Upper lobe of right lung (tissue), 1 donor: ENCODE measurements at regions not wholly inside any gene's neighbourhood (a gene's known extent, or its start where the extent isn't known, plus 50 kb on each side); places are given as distances from the start of the nearest gene placed in this dataset.
"Not testable (repeated sequence)": the region's sequence is repeated elsewhere in the genome, so short reads cannot be mapped to it uniquely, and the experiment has no call there.

Experiments
- ATAC-seq: fragments of 200-7000 bp; cut with Tn5 transposase; one replicate; pipeline ENCODE4 v1.9.1; 2020; ENCODE audit warnings: mild to moderate bottlenecking, moderate library complexity
- DNase-seq: peaks from one replicate; pipeline ENCODE4 v3.0.0-alpha.2; 2020
- H3K27ac ChIP-seq: fragments of 200-600 bp; one replicate; pipeline ENCODE4 v1.8.0; 2022
- H3K27me3 ChIP-seq: fragments of 200-600 bp; one replicate; pipeline ENCODE4 v1.8.0; 2022; ENCODE audit warnings: mild to moderate bottlenecking
- H3K36me3 ChIP-seq: fragments of 200-600 bp; one replicate; pipeline ENCODE4 v1.8.0; 2022
- H3K4me1 ChIP-seq: fragments of 200-600 bp; one replicate; pipeline ENCODE4 v1.8.0; 2022
- H3K4me3 ChIP-seq: fragments of 200-600 bp; one replicate; pipeline ENCODE4 v1.8.0; 2022; ENCODE audit warnings: mild to moderate bottlenecking
- H3K9me3 ChIP-seq: fragments of 200-600 bp; one replicate; pipeline ENCODE4 v1.8.0; 2022
- intact Hi-C: fragments of 100-400 bp; cut with DNase I; formaldehyde crosslinking; loops from one replicate; pipeline ENCODE4 v1.11.0; 2022
- TF ChIP-seq, protein P1 (sequence below): fragments of 200-600 bp; IDR thresholded peaks from one replicate; pipeline ENCODE4 v1.8.0; 2022; ENCODE audit warnings: antibody characterized with exemption
- donor health status: DM: no; HTN: yes; CAD: no; lungs with severe emphysema.

DNA sequence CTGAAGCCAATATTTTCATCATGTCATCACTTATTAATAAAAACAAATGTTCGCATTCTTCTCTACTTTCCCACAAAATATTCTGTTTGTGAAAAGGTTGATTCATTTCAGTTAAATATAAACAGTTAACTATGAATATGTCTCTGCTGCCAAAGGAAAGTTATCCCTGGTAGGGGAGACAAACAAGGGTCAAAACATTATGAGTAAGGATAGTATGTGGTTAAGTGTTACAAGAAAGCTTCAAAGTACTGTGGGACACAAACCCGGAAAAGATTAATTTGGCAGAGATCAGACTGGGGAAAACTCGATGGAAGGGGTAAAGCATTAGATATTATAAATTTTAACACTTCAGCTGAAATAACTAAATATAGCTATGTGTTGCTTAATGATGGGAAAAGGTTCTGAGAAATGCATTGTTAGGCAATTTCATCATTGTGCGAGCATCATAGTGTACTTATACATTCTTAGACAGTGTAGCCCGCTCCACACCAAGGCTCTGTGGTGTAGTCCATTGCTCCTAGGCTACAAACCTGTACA lies 436.5 kb upstream of the TBL1XR1 start:
- Histone ChIP-seq H3K27me3 (no peaks in the 10 kb centered on the region), H3K4me1 (no peaks in the 10 kb centered on the region), H3K4me3 (no peak overlapping the region), H3K27ac (no peak overlapping the region), H3K9me3 (no peaks in the 10 kb centered on the region), H3K36me3 (no peaks in the 10 kb centered on the region)
- ATAC-seq: no peak
- DNase-seq: no peak
- TF ChIP-seq, protein P1, sequence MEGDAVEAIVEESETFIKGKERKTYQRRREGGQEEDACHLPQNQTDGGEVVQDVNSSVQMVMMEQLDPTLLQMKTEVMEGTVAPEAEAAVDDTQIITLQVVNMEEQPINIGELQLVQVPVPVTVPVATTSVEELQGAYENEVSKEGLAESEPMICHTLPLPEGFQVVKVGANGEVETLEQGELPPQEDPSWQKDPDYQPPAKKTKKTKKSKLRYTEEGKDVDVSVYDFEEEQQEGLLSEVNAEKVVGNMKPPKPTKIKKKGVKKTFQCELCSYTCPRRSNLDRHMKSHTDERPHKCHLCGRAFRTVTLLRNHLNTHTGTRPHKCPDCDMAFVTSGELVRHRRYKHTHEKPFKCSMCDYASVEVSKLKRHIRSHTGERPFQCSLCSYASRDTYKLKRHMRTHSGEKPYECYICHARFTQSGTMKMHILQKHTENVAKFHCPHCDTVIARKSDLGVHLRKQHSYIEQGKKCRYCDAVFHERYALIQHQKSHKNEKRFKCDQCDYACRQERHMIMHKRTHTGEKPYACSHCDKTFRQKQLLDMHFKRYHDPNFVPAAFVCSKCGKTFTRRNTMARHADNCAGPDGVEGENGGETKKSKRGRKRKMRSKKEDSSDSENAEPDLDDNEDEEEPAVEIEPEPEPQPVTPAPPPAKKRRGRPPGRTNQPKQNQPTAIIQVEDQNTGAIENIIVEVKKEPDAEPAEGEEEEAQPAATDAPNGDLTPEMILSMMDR: no peak
- intact Hi-C loops: no loop called here

DNA sequence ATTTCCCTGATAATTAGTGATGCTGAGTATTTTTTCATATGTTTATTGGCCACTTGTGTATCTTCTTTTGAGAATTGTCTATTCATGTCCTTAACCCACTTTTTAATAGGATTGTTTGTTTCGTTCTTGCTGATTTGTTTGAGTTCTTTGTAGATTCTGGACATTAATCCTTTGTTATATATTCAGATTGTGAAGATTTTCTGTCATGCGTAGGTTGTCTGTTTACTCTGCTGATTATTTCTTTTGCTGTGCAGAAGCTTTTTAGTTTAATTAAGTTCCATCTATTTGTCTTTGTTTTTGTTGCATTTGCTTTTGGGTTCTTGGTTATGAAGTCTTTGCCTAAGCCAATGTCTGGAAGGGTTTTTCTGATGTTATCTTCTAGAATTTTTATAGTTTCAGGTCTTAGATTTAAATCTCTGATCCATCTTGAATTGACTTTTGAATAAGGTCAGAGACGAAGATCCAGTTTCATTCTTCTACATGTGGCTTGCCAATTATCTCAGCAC lies 438.4 kb upstream of the TBL1XR1 start:
- DNase-seq, H3K4me1 ChIP-seq, H3K36me3 ChIP-seq, H3K4me3 ChIP-seq, ATAC-seq, H3K27ac ChIP-seq, intact Hi-C loops, H3K9me3 ChIP-seq, H3K27me3 ChIP-seq: not testable (repeated sequence)

DNA sequence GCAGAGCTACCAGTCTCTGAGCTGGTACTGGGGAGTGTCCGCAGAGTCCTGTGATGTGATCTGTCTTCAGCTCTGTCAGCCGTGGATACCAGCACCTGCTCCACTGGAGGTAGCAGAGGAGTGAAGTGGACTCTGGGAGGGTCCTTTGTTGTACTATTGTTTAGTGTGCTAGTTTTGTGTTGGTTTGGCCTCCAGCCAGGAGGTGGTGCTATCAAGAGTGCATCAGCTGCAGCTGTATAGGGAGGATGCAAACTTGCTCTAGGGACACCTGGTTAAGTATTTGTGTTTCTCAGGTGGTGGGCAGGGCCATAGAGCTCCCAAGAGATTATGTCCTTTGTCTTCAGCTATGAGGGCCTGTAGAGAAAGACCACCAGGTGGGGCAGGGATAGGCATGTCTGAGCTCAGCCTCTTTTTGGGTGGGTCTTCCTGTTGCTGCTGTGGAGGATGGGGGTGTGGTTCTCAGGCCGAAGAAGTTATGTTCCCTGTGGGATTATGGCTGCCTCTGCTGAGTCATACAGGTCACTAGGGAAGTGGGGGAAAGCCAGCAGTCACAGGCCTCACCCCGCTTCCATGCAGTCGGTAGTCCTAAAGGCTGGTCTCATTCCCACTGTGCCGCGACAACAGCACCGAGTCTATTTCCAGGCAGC lies 443.2 kb upstream of the TBL1XR1 start:
- H3K27me3 ChIP-seq: no peaks in the 10 kb centered on the region
- intact Hi-C loops: no loop called here
- no peak overlapping the region for H3K4me3 ChIP-seq
- no peaks in the 10 kb centered on the region for H3K36me3 ChIP-seq
- no peaks in the 10 kb centered on the region for H3K9me3 ChIP-seq
- ATAC-seq: no peak
- TF ChIP-seq, protein P1: no peak
- no peak overlapping the region for H3K27ac ChIP-seq
- no peak for DNase-seq
- no peaks in the 10 kb centered on the region for H3K4me1 ChIP-seq

DNA sequence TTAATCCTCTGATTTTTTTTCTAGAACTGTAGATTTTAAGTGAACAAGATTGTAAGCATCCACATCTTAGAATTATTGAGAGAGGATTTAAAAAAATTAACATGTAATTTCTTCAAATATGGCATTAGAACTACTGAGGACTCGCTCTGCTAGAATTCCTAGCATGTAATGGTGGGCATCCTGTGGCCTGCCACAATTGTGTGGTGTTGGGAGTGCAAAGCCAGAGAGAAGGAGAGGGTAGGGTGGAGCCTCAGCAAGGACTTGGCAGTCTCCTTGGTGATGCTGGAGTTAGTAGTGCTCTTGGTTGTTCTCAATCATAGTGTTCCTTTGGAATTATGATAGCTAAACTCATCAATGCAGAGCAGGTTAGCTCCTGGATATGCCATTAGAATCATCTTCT lies 443.9 kb upstream of the TBL1XR1 start:
- no peak overlapping the region for H3K27ac ChIP-seq

DNA sequence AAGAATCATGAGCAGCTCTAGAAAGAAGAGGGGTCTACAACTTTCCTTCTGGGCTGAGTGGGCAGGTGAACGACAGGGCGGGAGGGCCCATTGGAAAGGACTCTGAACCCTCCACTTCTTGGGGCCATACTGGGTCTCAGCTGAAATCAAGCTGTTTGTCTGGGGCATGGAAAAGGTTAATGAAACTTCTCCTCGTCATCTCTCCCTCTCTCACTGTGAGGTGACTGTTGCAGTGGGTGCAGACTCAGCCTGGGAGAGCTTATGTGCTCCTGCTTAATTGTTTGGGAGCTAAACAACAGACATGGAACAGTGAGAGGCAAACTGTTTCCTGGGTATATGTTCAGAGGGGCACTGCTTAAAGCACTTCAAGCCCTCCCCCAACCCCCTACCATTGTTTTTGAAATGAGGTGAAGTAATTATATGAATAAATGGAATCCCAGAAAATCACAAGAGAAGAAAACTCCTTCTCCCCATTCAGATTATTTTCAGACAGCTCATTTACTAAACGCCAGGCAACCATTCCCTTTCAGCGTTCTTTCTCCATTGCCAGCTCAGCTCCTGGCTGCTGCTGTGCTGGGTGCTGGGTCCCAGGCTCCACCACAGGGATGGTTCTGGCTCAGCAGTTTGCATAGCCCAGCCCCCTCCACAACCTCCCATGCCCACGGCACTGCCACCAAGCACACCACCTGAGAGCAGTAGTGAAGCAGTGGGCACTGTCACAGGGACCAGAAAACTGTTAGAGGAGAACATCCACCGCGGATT lies 444.9 kb upstream of the TBL1XR1 start:
- Histone ChIP-seq H3K27ac (peak overlapping the region; percentile 27), H3K9me3 (no peaks in the 10 kb centered on the region), H3K27me3 (no peaks in the 10 kb centered on the region), H3K4me1 (no peaks in the 10 kb centered on the region), H3K4me3 (no peak overlapping the region), H3K36me3 (no peaks in the 10 kb centered on the region)
- DNase-seq: no peak
- TF ChIP-seq, protein P1: no peak
- peak; percentile 39 for ATAC-seq
- intact Hi-C loops: no loop called here

More for the DNA sequence above, 443.9 kb upstream of the TBL1XR1 start:
- H3K27me3 ChIP-seq: no peaks in the 10 kb centered on the region
- H3K36me3 ChIP-seq: no peaks in the 10 kb centered on the region
- intact Hi-C loops: no loop called here
- H3K9me3 ChIP-seq: no peaks in the 10 kb centered on the region
- DNase-seq: no peak
- no peak for ATAC-seq
- no peak overlapping the region for H3K4me3 ChIP-seq
- H3K4me1 ChIP-seq: no peaks in the 10 kb centered on the region
- TF ChIP-seq, protein P1: no peak

DNA sequence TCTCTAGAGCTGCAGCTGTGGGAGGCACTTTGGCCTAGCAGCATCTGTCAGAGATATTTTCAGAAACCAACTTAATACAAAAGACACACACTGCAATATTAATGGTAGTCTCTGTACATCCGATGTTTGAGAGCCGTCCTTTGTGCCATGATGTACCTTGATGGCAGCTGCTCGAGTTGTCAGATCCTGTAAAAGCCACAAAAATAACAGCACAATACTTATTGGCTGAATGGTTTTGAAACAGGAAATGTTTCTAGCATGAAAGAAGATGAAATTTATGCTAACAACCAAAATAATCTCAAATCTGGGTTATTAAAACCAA lies 445.5 kb upstream of the TBL1XR1 start:
- intact Hi-C loops: no loop called here
- H3K27ac ChIP-seq: peak overlapping the region; percentile 27
- H3K4me3 ChIP-seq: no peak overlapping the region

More for the DNA sequence above, 445.5 kb upstream of the TBL1XR1 start:
- no peaks in the 10 kb centered on the region for H3K4me1 ChIP-seq
- DNase-seq: no peak
- no peaks in the 10 kb centered on the region for H3K27me3 ChIP-seq
- peak; percentile 23 for ATAC-seq
- H3K9me3 ChIP-seq: no peaks in the 10 kb centered on the region
- TF ChIP-seq, protein P1: no peak
- H3K36me3 ChIP-seq: no peaks in the 10 kb centered on the region
